Stimulated activated memory B cell treated with anti-CD40 and anti-IgM and Interleukin-4, amounts not matched to agents 10 μg/mL and 1 μg/mL and 100 μg/mL, for 72 hours (primary cell): ENCODE measurements at regions not wholly inside any gene's neighbourhood (a gene's known extent, or its start where the extent isn't known, plus 50 kb on each side); places are given as distances from the start of the nearest gene placed in this dataset.

Source experiments
- ATAC-seq: fragments of 150-1000 bp; cut with Tn5 transposase; 2 replicates; pipeline ENCODE4 v1.10.0; 2021
- H3K27ac Mint-ChIP-seq: one replicate; pipeline ENCODE4 v1.8.0; 2022; ENCODE audit warnings: mild to moderate bottlenecking, mixed read lengths
- H3K27me3 Mint-ChIP-seq: one replicate; pipeline ENCODE4 v1.8.0; 2022; ENCODE audit warnings: mixed read lengths
- H3K36me3 Mint-ChIP-seq: one replicate; pipeline ENCODE4 v1.8.0; 2022; ENCODE audit warnings: mixed read lengths
- H3K4me1 Mint-ChIP-seq: one replicate; pipeline ENCODE4 v1.8.0; 2022; ENCODE audit warnings: mixed read lengths
- H3K4me3 Mint-ChIP-seq: one replicate; pipeline ENCODE4 v1.8.0; 2022; ENCODE audit warnings: mild to moderate bottlenecking, moderate library complexity, mixed read lengths
- H3K9me3 Mint-ChIP-seq: one replicate; pipeline ENCODE4 v1.8.0; 2022; ENCODE audit warnings: mixed read lengths

- no peaks in the 10 kb centered on the region for H3K36me3 Mint-ChIP-seq
- H3K4me1 Mint-ChIP-seq: no peaks in the 10 kb centered on the region
- no peak for ATAC-seq
- peaks cover 16% of the 10 kb centered on the region for H3K27me3 Mint-ChIP-seq
- H3K9me3 Mint-ChIP-seq: no peaks in the 10 kb centered on the region
- H3K4me3 Mint-ChIP-seq: no peak overlapping the region
- no peak overlapping the region for H3K27ac Mint-ChIP-seq
Measured at GRCh38 chrX:22730542-22730941, 269.2 kb upstream of the DDX53 start.

- H3K9me3 Mint-ChIP-seq: no peaks in the 10 kb centered on the region
Measured at GRCh38 chrX:22737541-22737940, 262.2 kb upstream of the DDX53 start.

GRCh38 chrX:22739276-22739675 lies 260.5 kb upstream of the DDX53 start:
- no peak for ATAC-seq
- Mint-ChIP-seq H3K27ac (no peak overlapping the region), H3K4me1 (no peaks in the 10 kb centered on the region), H3K36me3 (no peaks in the 10 kb centered on the region), H3K27me3 (no peaks in the 10 kb centered on the region), H3K9me3 (no peaks in the 10 kb centered on the region), H3K4me3 (no peak overlapping the region)

More at GRCh38 chrX:22737541-22737940, 262.2 kb upstream of the DDX53 start:
- H3K27ac Mint-ChIP-seq: no peak overlapping the region
- H3K36me3 Mint-ChIP-seq: no peaks in the 10 kb centered on the region
- no peak overlapping the region for H3K4me3 Mint-ChIP-seq
- H3K4me1 Mint-ChIP-seq: no peaks in the 10 kb centered on the region
- ATAC-seq: no peak
- peaks cover 5% of the 10 kb centered on the region for H3K27me3 Mint-ChIP-seq

GRCh38 chrX:22740836-22741235 lies 258.9 kb upstream of the DDX53 start:
- H3K27ac Mint-ChIP-seq: no peak overlapping the region
- no peak for ATAC-seq
- H3K4me3 Mint-ChIP-seq: no peak overlapping the region
- H3K9me3 Mint-ChIP-seq: no peaks in the 10 kb centered on the region
- no peaks in the 10 kb centered on the region for H3K27me3 Mint-ChIP-seq
- no peaks in the 10 kb centered on the region for H3K36me3 Mint-ChIP-seq
- H3K4me1 Mint-ChIP-seq: no peaks in the 10 kb centered on the region

GRCh38 chrX:22742174-22742573 lies 257.6 kb upstream of the DDX53 start:
- no peak overlapping the region for H3K27ac Mint-ChIP-seq
- H3K27me3 Mint-ChIP-seq: no peaks in the 10 kb centered on the region
- no peak for ATAC-seq
- no peaks in the 10 kb centered on the region for H3K9me3 Mint-ChIP-seq
- H3K4me1 Mint-ChIP-seq: no peaks in the 10 kb centered on the region
- H3K36me3 Mint-ChIP-seq: no peaks in the 10 kb centered on the region
- no peak overlapping the region for H3K4me3 Mint-ChIP-seq

GRCh38 chrX:22746081-22746480 lies 253.7 kb upstream of the DDX53 start:
- H3K27ac Mint-ChIP-seq: no peak overlapping the region

GRCh38 chrX:22748093-22748999 lies 251.4 kb upstream of the DDX53 start:
- H3K27me3 Mint-ChIP-seq: no peaks in the 10 kb centered on the region
- no peaks in the 10 kb centered on the region for H3K4me1 Mint-ChIP-seq
- H3K36me3 Mint-ChIP-seq: no peaks in the 10 kb centered on the region
- ATAC-seq: peak; percentile 53
- no peak overlapping the region for H3K27ac Mint-ChIP-seq
- H3K9me3 Mint-ChIP-seq: no peaks in the 10 kb centered on the region
- no peak overlapping the region for H3K4me3 Mint-ChIP-seq

More at GRCh38 chrX:22746081-22746480, 253.7 kb upstream of the DDX53 start:
- no peaks in the 10 kb centered on the region for H3K9me3 Mint-ChIP-seq
- no peak overlapping the region for H3K4me3 Mint-ChIP-seq
- no peaks in the 10 kb centered on the region for H3K27me3 Mint-ChIP-seq
- no peak for ATAC-seq
- no peaks in the 10 kb centered on the region for H3K4me1 Mint-ChIP-seq
- H3K36me3 Mint-ChIP-seq: no peaks in the 10 kb centered on the region

GRCh38 chrX:22758807-22759481 lies 240.8 kb upstream of the DDX53 start:
- Mint-ChIP-seq H3K4me1 (no peaks in the 10 kb centered on the region), H3K36me3 (no peaks in the 10 kb centered on the region)
- no peak for ATAC-seq

GRCh38 chrX:22760513-22761057 lies 239.2 kb upstream of the DDX53 start:
- Mint-ChIP-seq H3K4me3 (no peak overlapping the region), H3K4me1 (no peaks in the 10 kb centered on the region), H3K36me3 (no peaks in the 10 kb centered on the region), H3K9me3 (no peaks in the 10 kb centered on the region), H3K27me3 (no peaks in the 10 kb centered on the region), H3K27ac (no peak overlapping the region)
- no peak for ATAC-seq

More at GRCh38 chrX:22758807-22759481, 240.8 kb upstream of the DDX53 start:
- no peak overlapping the region for H3K4me3 Mint-ChIP-seq
- H3K9me3 Mint-ChIP-seq: no peaks in the 10 kb centered on the region
- H3K27ac Mint-ChIP-seq: no peak overlapping the region
- H3K27me3 Mint-ChIP-seq: no peaks in the 10 kb centered on the region

- Mint-ChIP-seq H3K36me3 (no peaks in the 10 kb centered on the region), H3K9me3 (peaks cover 10% of the 10 kb centered on the region), H3K27ac (no peak overlapping the region), H3K4me3 (no peak overlapping the region), H3K4me1 (no peaks in the 10 kb centered on the region), H3K27me3 (no peaks in the 10 kb centered on the region)
- ATAC-seq: no peak
Measured at GRCh38 chrX:22788221-22788620, 211.5 kb upstream of the DDX53 start.

GRCh38 chrX:22795671-22796070 lies 204.1 kb upstream of the DDX53 start:
- Mint-ChIP-seq H3K36me3 (no peaks in the 10 kb centered on the region), H3K9me3 (no peaks in the 10 kb centered on the region), H3K27ac (no peak overlapping the region), H3K4me3 (no peak overlapping the region), H3K4me1 (no peaks in the 10 kb centered on the region), H3K27me3 (no peaks in the 10 kb centered on the region)
- ATAC-seq: no peak

GRCh38 chrX:22800360-22800759 lies 199.4 kb upstream of the DDX53 start:
- ATAC-seq: no peak
- no peaks in the 10 kb centered on the region for H3K9me3 Mint-ChIP-seq
- no peaks in the 10 kb centered on the region for H3K36me3 Mint-ChIP-seq
- no peaks in the 10 kb centered on the region for H3K4me1 Mint-ChIP-seq
- H3K4me3 Mint-ChIP-seq: no peak overlapping the region
- no peak overlapping the region for H3K27ac Mint-ChIP-seq
- no peaks in the 10 kb centered on the region for H3K27me3 Mint-ChIP-seq

GRCh38 chrX:22800806-22801205 lies 199.0 kb upstream of the DDX53 start:
- Mint-ChIP-seq H3K9me3 (no peaks in the 10 kb centered on the region), H3K4me3 (no peak overlapping the region), H3K4me1 (no peaks in the 10 kb centered on the region), H3K27ac (no peak overlapping the region), H3K36me3 (no peaks in the 10 kb centered on the region), H3K27me3 (no peaks in the 10 kb centered on the region)
- ATAC-seq: no peak

GRCh38 chrX:22803353-22803752 lies 196.4 kb upstream of the DDX53 start:
- Mint-ChIP-seq H3K4me3 (peak overlapping the region; percentile 15), H3K27me3 (no peaks in the 10 kb centered on the region), H3K4me1 (no peaks in the 10 kb centered on the region), H3K36me3 (no peaks in the 10 kb centered on the region), H3K27ac (no peak overlapping the region), H3K9me3 (no peaks in the 10 kb centered on the region)
- no peak for ATAC-seq

- Mint-ChIP-seq H3K9me3 (no peaks in the 10 kb centered on the region), H3K27me3 (no peaks in the 10 kb centered on the region), H3K4me3 (no peak overlapping the region), H3K36me3 (no peaks in the 10 kb centered on the region), H3K27ac (no peak overlapping the region), H3K4me1 (no peaks in the 10 kb centered on the region)
- no peak for ATAC-seq
Measured at GRCh38 chrX:22810876-22811275, 188.9 kb upstream of the DDX53 start.
